ENCODE measurements at regions not wholly inside any gene's neighbourhood (a gene's known extent, or its start where the extent isn't known, plus 50 kb on each side); places are given as distances from the start of the nearest gene placed in this dataset.

DNA sequence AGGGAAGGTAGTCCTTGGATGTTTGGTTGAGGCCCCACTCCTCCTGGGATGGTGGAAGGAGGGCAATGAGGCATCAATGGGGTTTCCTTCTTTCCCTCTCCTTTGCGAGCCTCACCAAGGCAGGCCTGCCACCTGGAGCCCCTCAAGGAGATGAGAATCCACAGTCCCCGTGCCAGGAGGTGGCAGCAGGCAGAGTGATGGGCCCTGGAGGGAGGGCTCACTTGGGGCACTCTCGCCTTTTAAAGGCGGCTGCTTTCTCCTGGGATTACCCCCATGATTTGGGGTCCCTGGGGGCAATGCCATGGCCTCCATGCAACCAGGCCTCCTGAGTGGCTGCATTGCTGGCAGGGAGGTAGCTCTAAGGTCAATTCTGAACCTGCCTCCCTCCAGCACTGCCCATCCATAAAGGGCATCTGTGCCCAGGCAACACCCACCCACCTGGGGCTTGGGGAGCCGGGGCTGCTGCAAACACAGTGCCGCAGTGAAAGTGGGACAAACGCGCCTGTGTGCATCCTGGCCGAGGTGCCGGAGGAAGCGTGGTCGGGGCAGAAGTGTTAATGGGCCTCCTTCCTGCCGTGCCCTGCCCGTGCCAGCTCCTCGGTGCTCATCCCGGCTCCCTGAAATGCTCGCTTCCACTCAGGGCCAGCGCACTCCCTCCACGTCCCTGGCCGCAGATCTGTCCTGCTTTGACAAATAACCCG, 55.9 kb downstream of the ZFP36L2 start:
- TF ChIP-seq, protein P1, sequence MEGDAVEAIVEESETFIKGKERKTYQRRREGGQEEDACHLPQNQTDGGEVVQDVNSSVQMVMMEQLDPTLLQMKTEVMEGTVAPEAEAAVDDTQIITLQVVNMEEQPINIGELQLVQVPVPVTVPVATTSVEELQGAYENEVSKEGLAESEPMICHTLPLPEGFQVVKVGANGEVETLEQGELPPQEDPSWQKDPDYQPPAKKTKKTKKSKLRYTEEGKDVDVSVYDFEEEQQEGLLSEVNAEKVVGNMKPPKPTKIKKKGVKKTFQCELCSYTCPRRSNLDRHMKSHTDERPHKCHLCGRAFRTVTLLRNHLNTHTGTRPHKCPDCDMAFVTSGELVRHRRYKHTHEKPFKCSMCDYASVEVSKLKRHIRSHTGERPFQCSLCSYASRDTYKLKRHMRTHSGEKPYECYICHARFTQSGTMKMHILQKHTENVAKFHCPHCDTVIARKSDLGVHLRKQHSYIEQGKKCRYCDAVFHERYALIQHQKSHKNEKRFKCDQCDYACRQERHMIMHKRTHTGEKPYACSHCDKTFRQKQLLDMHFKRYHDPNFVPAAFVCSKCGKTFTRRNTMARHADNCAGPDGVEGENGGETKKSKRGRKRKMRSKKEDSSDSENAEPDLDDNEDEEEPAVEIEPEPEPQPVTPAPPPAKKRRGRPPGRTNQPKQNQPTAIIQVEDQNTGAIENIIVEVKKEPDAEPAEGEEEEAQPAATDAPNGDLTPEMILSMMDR (IDR thresholded peaks at IDR 0.05; ENCODE audit: low read depth, low read length), result no peak
- no peak for TF ChIP-seq POLR2A (IDR thresholded peaks at IDR 0.05; ENCODE audit: extremely low read depth, insufficient read length)
